GM21619 (cell line): ENCODE measurements at regions not wholly inside any gene's neighbourhood (a gene's known extent, or its start where the extent isn't known, plus 50 kb on each side); places are given as distances from the start of the nearest gene placed in this dataset.

ENCODE experiments used
- ATAC-seq: cut with Tn5 transposase; IDR thresholded peaks from one replicate; pipeline ENCODE4 v1.9.1; 2021; ENCODE audit not compliant: unreplicated experiment

GRCh38 chr20:40245829-40246228 is 443.2 kb downstream of the MAFB start:
- no peak for ATAC-seq

GRCh38 chr20:40244286-40244685 is 444.8 kb downstream of the MAFB start:
- no peak for ATAC-seq

- ATAC-seq: no peak
Measured at GRCh38 chr20:40241596-40242343, 447.3 kb downstream of the MAFB start.

- ATAC-seq: no peak
Measured at GRCh38 chr20:40238511-40238910, 450.5 kb downstream of the MAFB start.

GRCh38 chr20:40234593-40234992 is 454.4 kb downstream of the MAFB start:
- ATAC-seq: no peak

GRCh38 chr20:40233406-40233805 is 455.6 kb downstream of the MAFB start:
- no peak for ATAC-seq

GRCh38 chr20:40232756-40233155 is 456.3 kb downstream of the MAFB start:
- no peak for ATAC-seq

- no peak for ATAC-seq
Measured at GRCh38 chr20:40232273-40232672, 456.8 kb downstream of the MAFB start.

GRCh38 chr20:40230486-40230885 is 458.6 kb downstream of the MAFB start:
- ATAC-seq: no peak

- ATAC-seq: no peak
Measured at GRCh38 chr20:40225596-40225995, 463.4 kb downstream of the MAFB start.

GRCh38 chr20:40223810-40224209 is 465.2 kb downstream of the MAFB start:
- ATAC-seq: no peak

- ATAC-seq: no peak
Measured at GRCh38 chr20:40218971-40219370, 470.1 kb downstream of the MAFB start.

- no peak for ATAC-seq
Measured at GRCh38 chr20:40218316-40218969, 470.6 kb downstream of the MAFB start.

- no peak for ATAC-seq
Measured at GRCh38 chr20:40207655-40208054, 481.4 kb downstream of the MAFB start.

- ATAC-seq: no peak
Measured at GRCh38 chr20:40205971-40206370, 483.1 kb downstream of the MAFB start.

- no peak for ATAC-seq
Measured at GRCh38 chr20:40203032-40203431, 486.0 kb downstream of the MAFB start.

GRCh38 chr20:40197691-40198090 is 491.3 kb downstream of the MAFB start:
- no peak for ATAC-seq

- no peak for ATAC-seq
Measured at GRCh38 chr20:40196846-40197436, 492.1 kb downstream of the MAFB start.

GRCh38 chr20:40195742-40196141 is 493.3 kb downstream of the MAFB start:
- ATAC-seq: no peak

GRCh38 chr20:40192529-40192928 is 496.5 kb downstream of the MAFB start:
- ATAC-seq: no peak

GRCh38 chr20:40192081-40192480 is 497.0 kb downstream of the MAFB start:
- no peak for ATAC-seq

- ATAC-seq: no peak
Measured at GRCh38 chr20:40191573-40191972, 497.5 kb downstream of the MAFB start.
